Nephron progenitor cell (in vitro differentiated cells): ENCODE measurements at regions not wholly inside any gene's neighbourhood (a gene's known extent, or its start where the extent isn't known, plus 50 kb on each side); places are given as distances from the start of the nearest gene placed in this dataset.

Experiments
- DNase-seq: peaks from one replicate; pipeline ENCODE4 v3.0.0; 2021
- H3K27ac Mint-ChIP-seq: 2 replicates; pipeline ENCODE4 v1.8.0; 2021; ENCODE audit warnings: mild to moderate bottlenecking, moderate library complexity, mixed read lengths
- H3K27me3 Mint-ChIP-seq: 2 replicates; pipeline ENCODE4 v1.8.0; 2021; ENCODE audit warnings: mild to moderate bottlenecking, low read depth, mixed read lengths; ENCODE audit not compliant: poor library complexity
- H3K36me3 Mint-ChIP-seq: 2 replicates; pipeline ENCODE4 v1.8.0; 2021; ENCODE audit warnings: low read depth, mixed read lengths
- H3K4me1 Mint-ChIP-seq: 2 replicates; pipeline ENCODE4 v1.8.0; 2021; ENCODE audit warnings: mixed read lengths
- H3K4me3 Mint-ChIP-seq: 2 replicates; pipeline ENCODE4 v1.8.0; 2021; ENCODE audit warnings: mild to moderate bottlenecking, moderate library complexity, mixed read lengths
- H3K9me3 Mint-ChIP-seq: 2 replicates; pipeline ENCODE4 v1.8.0; 2021; ENCODE audit warnings: mild to moderate bottlenecking, moderate library complexity, mixed read lengths
- TF ChIP-seq, protein P1 (sequence below): fragments of 200-600 bp; sonication (generic); IDR thresholded peaks from 2 replicates; pipeline ENCODE4 v1.5.0; 2021; ENCODE audit warnings: antibody characterized with exemption

DNA sequence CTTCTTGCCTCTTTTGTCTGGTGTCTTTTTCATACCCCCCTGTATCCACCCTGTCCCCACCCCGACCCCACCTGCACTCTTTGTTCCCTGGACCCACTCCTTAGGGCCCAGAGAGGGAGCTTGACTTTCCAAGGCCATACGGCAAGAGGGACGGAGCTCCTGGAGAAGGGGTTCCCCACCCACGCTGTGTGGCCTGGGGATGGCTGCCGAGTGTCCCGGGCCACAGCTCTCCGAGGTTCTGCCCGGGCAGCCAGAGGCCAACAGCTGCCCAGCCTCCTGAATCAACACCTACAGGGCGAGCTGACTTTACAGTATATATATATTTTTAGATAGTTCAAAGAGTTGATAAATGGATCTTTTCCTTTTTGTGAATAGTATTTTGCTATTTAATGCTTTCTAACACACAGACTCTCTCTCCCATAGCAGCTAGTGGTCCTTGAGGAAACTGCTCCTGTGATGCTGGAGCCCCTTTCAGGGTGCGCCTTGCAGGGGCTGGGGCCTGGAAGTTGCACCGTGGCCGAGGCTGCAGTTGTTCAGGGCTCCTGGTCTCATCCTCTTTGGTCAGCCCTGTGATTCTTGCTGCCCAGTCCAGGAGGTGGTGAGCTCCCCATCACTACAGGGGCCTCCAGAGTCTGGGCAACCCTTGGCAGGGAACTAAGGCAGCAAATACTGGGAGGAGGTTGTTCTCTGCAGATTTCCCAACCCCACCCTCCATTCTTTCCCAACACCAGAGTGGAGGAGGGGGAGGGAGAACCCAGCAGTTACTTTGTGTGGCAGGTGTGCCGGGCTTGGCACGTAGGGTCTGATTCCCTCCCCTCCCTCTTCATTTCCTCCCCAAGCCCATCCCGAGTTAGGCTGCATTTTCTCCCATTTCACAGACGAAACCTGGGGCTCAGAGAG, 321.6 kb downstream of the PTPRU start:
- TF ChIP-seq, protein P1, sequence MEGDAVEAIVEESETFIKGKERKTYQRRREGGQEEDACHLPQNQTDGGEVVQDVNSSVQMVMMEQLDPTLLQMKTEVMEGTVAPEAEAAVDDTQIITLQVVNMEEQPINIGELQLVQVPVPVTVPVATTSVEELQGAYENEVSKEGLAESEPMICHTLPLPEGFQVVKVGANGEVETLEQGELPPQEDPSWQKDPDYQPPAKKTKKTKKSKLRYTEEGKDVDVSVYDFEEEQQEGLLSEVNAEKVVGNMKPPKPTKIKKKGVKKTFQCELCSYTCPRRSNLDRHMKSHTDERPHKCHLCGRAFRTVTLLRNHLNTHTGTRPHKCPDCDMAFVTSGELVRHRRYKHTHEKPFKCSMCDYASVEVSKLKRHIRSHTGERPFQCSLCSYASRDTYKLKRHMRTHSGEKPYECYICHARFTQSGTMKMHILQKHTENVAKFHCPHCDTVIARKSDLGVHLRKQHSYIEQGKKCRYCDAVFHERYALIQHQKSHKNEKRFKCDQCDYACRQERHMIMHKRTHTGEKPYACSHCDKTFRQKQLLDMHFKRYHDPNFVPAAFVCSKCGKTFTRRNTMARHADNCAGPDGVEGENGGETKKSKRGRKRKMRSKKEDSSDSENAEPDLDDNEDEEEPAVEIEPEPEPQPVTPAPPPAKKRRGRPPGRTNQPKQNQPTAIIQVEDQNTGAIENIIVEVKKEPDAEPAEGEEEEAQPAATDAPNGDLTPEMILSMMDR = no peak
- DNase-seq = no peak
- peaks cover 18% of the 10 kb centered on the region for H3K27me3 Mint-ChIP-seq
- H3K9me3 Mint-ChIP-seq = peaks cover 11% of the 10 kb centered on the region
- no peaks in the 10 kb centered on the region for H3K4me1 Mint-ChIP-seq
- H3K4me3 Mint-ChIP-seq = no peak overlapping the region
- H3K36me3 Mint-ChIP-seq = peaks cover 5% of the 10 kb centered on the region
- no peak overlapping the region for H3K27ac Mint-ChIP-seq

DNA sequence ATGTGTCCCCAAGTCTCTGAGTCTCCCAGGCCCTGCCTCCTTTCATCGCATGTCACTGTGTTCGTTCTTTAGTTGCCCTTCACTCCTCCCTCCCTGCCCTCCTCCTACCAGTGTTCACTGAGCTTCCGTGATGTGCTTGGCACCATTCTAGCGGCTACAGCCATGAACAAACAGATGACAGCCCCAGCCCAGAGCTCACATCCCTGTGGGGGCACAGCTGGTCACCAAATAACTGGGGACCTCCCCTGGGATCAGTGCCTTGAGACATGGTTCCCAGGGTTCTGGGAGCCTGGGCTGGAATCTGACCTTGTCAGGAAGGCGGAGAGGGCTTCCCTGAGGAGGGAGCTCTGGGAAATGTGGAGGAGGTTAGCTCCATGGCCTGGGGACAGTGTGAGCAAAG, 320.7 kb downstream of the PTPRU start:
- Mint-ChIP-seq H3K36me3 (no peaks in the 10 kb centered on the region), H3K27me3 (peaks cover 18% of the 10 kb centered on the region), H3K9me3 (peaks cover 2% of the 10 kb centered on the region), H3K4me1 (no peaks in the 10 kb centered on the region), H3K27ac (no peak overlapping the region), H3K4me3 (no peak overlapping the region)
- TF ChIP-seq, protein P1 = no peak
- no peak for DNase-seq

DNA sequence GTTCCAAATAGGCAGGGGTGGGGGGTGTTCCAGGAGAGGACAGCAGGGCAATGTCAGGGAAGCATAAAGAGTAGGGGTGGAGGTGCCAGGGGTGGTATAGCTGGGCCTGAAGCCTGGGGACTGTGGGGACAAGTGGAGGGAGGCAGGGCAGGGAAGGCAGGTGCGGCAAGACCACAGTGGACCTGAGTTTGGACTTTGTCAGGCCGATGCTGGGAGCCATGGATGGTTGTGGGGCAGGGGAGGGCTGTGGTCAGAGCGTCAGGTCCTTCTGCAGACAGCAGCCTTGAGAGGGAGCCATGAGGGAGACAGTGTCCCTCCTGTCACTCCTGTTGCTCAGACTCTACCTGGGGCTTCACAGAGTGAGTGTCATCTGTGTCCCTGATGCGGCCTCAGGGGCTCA, 320.3 kb downstream of the PTPRU start:
- Mint-ChIP-seq H3K36me3 (no peaks in the 10 kb centered on the region), H3K4me3 (no peak overlapping the region), H3K27ac (no peak overlapping the region)

DNA sequence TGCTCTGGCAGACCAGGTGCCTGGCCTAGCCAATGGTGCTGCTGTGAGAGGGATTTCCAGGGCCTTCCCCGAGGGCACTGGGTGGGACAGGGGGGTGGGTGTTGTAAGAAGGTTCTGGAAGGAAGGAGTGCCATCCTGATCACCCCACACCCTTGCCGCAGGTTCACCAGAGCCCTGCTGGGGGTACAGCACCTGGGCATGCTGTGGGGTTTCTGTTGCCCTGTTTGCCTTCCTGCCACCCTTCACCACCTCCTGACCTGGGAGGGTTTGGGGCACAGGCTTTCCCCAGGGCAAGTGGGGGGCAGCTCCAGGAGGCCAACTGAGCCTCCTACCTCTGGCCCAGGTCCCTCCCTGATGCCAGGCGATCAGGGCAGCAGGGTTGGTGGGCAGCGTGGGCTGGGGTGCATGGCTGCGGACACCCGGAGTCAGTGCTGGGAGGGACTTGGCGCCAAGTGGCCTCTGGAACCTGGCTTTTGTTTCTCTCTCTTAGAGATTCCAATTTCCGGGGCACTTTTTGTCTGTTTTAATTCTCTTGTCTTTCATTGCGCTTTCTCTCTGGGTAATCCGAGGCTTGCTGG, 318.8 kb downstream of the PTPRU start:
- no peaks in the 10 kb centered on the region for H3K4me1 Mint-ChIP-seq
- H3K27ac Mint-ChIP-seq = no peak overlapping the region

More for the DNA sequence above, 320.3 kb downstream of the PTPRU start:
- H3K27me3 Mint-ChIP-seq = peaks cover 18% of the 10 kb centered on the region
- DNase-seq = no peak
- TF ChIP-seq, protein P1 = no peak
- no peaks in the 10 kb centered on the region for H3K9me3 Mint-ChIP-seq
- H3K4me1 Mint-ChIP-seq = no peaks in the 10 kb centered on the region

DNA sequence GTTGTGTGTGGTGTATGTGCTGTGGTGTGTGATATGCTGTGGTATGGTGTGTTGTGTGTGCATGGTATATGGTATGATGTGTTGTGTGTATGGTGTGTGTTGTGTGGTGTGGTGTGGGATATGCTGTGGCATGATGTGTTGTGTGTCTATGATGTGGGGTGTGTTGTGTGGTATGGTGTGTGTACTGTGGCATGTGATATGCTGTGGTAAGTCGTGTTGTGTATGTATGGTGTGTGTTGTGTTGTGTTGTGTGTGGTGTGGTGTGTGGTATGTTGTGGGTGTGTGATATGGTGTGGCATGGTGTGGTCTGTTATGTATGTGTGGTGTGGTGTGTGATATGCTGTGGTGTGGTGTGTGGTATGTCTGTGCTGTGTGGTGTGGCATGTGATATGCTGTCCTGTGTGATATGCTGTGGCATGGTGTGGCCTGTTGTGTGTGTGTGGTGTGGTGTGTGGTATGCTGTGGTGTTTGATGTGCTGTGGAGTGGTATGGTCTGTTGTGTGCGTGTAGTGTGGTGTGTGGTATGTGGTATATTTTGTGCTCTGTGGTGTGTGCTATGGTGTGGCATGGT, 318.0 kb downstream of the PTPRU start:
- peaks cover 10% of the 10 kb centered on the region for H3K27me3 Mint-ChIP-seq
- H3K27ac Mint-ChIP-seq = no peak overlapping the region
- no peak for DNase-seq
- H3K4me3 Mint-ChIP-seq = no peak overlapping the region
- no peaks in the 10 kb centered on the region for H3K4me1 Mint-ChIP-seq
- H3K36me3 Mint-ChIP-seq = no peaks in the 10 kb centered on the region
- no peaks in the 10 kb centered on the region for H3K9me3 Mint-ChIP-seq
- TF ChIP-seq, protein P1 = no peak

More for the DNA sequence above, 318.8 kb downstream of the PTPRU start:
- Mint-ChIP-seq H3K27me3 (peaks cover 16% of the 10 kb centered on the region), H3K36me3 (no peaks in the 10 kb centered on the region), H3K9me3 (no peaks in the 10 kb centered on the region), H3K4me3 (no peak overlapping the region)
- TF ChIP-seq, protein P1 = no peak
- DNase-seq = no peak
